GM19238 (cell line): ENCODE measurements at regions not wholly inside any gene's neighbourhood (a gene's known extent, or its start where the extent isn't known, plus 50 kb on each side); places are given as distances from the start of the nearest gene placed in this dataset.
A peak's percentile ranks its signal among the peaks of the same experiment; 100 is the strongest.

ENCODE experiments used
- DNase-seq: peaks from one replicate; pipeline ENCODE4 v3.0.0; 2011; ENCODE audit warnings: low spot score; ENCODE audit not compliant: insufficient read length

GRCh38 chr1:234681990-234682389 is 72.0 kb upstream of the IRF2BP2 start:
- no peak for DNase-seq

GRCh38 chr1:234681065-234681464 is 71.1 kb upstream of the IRF2BP2 start:
- DNase-seq: no peak

GRCh38 chr1:234680331-234680904 is 70.4 kb upstream of the IRF2BP2 start:
- no peak for DNase-seq

GRCh38 chr1:234676103-234676594 is 66.2 kb upstream of the IRF2BP2 start:
- peak; percentile 39 for DNase-seq

GRCh38 chr1:234675572-234675971 is 65.6 kb upstream of the IRF2BP2 start:
- DNase-seq: no peak

GRCh38 chr1:234675006-234675405 is 65.0 kb upstream of the IRF2BP2 start:
- DNase-seq: no peak

- no peak for DNase-seq
These were observed 64.3 kb upstream of the IRF2BP2 start for GRCh38 chr1:234674218-234674815.

- DNase-seq: no peak
These were observed 62.6 kb upstream of the IRF2BP2 start for GRCh38 chr1:234672349-234673135.

GRCh38 chr1:234670967-234671626 is 61.1 kb upstream of the IRF2BP2 start:
- no peak for DNase-seq

- no peak for DNase-seq
These were observed 59.5 kb upstream of the IRF2BP2 start for GRCh38 chr1:234669499-234669898.

GRCh38 chr1:234668577-234668955 is 58.6 kb upstream of the IRF2BP2 start:
- DNase-seq: no peak

- no peak for DNase-seq
These were observed 57.9 kb upstream of the IRF2BP2 start for GRCh38 chr1:234667600-234668576.

- no peak for DNase-seq
These were observed 56.8 kb upstream of the IRF2BP2 start for GRCh38 chr1:234666761-234667160.

GRCh38 chr1:234665975-234666605 is 56.1 kb upstream of the IRF2BP2 start:
- DNase-seq: no peak

GRCh38 chr1:234662148-234662547 is 52.2 kb upstream of the IRF2BP2 start:
- no peak for DNase-seq

GRCh38 chr1:234661317-234661928 is 51.4 kb upstream of the IRF2BP2 start:
- DNase-seq: no peak

- no peak for DNase-seq
These were observed 50.7 kb upstream of the IRF2BP2 start for GRCh38 chr1:234660536-234661316.
